Esophagus squamous epithelium (tissue), 4 donors: ENCODE measurements at regions not wholly inside any gene's neighbourhood (a gene's known extent, or its start where the extent isn't known, plus 50 kb on each side); places are given as distances from the start of the nearest gene placed in this dataset.

Source experiments
- POLR2A ChIP-seq, 4 donors: fragments of 450-650 bp; IDR thresholded peaks; one replicate each; pipeline ENCODE4 v1.6.1; 2017; ENCODE audit warnings: antibody characterized with exemption in 4 of 4, mild to moderate bottlenecking in 4 of 4, moderate library complexity in 3 of 4
- TF ChIP-seq, protein P1 (sequence below), 6 experiments: fragments of 450-650 bp in 4 of 6; fragments of 200-600 bp in 2 of 6; sonication (generic) in 2 of 6; IDR thresholded peaks; one replicate each; pipeline ENCODE4 v1.5.1; 2016 to 2019; ENCODE audit warnings: antibody characterized with exemption in 6 of 6, mild to moderate bottlenecking in 4 of 6, moderate library complexity in 4 of 6

GRCh38 chr5:98608052-98608451 is 165.4 kb upstream of the RGMB start:
- TF ChIP-seq, protein P1, sequence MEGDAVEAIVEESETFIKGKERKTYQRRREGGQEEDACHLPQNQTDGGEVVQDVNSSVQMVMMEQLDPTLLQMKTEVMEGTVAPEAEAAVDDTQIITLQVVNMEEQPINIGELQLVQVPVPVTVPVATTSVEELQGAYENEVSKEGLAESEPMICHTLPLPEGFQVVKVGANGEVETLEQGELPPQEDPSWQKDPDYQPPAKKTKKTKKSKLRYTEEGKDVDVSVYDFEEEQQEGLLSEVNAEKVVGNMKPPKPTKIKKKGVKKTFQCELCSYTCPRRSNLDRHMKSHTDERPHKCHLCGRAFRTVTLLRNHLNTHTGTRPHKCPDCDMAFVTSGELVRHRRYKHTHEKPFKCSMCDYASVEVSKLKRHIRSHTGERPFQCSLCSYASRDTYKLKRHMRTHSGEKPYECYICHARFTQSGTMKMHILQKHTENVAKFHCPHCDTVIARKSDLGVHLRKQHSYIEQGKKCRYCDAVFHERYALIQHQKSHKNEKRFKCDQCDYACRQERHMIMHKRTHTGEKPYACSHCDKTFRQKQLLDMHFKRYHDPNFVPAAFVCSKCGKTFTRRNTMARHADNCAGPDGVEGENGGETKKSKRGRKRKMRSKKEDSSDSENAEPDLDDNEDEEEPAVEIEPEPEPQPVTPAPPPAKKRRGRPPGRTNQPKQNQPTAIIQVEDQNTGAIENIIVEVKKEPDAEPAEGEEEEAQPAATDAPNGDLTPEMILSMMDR (IDR thresholded peaks at IDR 0.05): no peak
- no peak for TF ChIP-seq POLR2A (IDR thresholded peaks at IDR 0.05)
